C4-2B (cell line): ENCODE measurements at regions not wholly inside any gene's neighbourhood (a gene's known extent, or its start where the extent isn't known, plus 50 kb on each side); places are given as distances from the start of the nearest gene placed in this dataset.

Experiments used
- ZFX ChIP-seq: fragments of 450-650 bp; IDR thresholded peaks from 2 replicates; pipeline ENCODE4 v1.6.1; 2017
- TF ChIP-seq, protein P1 (sequence below): fragments of 450-650 bp; conservative IDR thresholded peaks from 2 replicates; pipeline ENCODE4 v1.5.1; 2017; ENCODE audit warnings: mild to moderate bottlenecking

DNA sequence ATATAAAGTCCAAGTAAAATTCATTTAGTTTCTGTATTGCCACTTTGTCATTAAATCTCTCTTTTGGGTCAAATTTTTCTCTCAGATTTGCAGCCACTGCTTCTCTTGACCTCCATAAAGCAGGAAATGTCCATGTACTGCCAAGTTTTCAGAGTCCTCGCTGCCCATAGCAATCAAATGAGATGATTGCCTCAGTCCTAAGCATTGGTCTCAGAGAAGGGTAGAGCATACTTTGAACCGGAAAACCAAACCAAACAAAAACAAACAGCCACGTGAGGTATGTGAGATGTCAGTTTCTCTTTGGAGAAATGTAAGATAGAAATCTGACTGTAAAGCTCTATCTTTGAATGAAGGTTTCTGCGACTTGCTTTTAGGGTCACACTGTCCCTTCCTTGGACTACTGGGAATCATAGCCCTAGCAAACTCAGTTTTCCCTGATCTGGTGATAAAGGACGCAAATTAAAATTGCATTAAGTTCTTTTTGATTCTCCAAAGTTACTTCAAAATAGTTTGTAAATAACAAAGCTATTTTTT lies 505.4 kb upstream of the CITED2 start:
- TF ChIP-seq, protein P1, sequence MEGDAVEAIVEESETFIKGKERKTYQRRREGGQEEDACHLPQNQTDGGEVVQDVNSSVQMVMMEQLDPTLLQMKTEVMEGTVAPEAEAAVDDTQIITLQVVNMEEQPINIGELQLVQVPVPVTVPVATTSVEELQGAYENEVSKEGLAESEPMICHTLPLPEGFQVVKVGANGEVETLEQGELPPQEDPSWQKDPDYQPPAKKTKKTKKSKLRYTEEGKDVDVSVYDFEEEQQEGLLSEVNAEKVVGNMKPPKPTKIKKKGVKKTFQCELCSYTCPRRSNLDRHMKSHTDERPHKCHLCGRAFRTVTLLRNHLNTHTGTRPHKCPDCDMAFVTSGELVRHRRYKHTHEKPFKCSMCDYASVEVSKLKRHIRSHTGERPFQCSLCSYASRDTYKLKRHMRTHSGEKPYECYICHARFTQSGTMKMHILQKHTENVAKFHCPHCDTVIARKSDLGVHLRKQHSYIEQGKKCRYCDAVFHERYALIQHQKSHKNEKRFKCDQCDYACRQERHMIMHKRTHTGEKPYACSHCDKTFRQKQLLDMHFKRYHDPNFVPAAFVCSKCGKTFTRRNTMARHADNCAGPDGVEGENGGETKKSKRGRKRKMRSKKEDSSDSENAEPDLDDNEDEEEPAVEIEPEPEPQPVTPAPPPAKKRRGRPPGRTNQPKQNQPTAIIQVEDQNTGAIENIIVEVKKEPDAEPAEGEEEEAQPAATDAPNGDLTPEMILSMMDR, result no peak
- TF ChIP-seq ZFX, result no peak
